HCT116 (cell line): ENCODE measurements at regions not wholly inside any gene's neighbourhood (a gene's known extent, or its start where the extent isn't known, plus 50 kb on each side); places are given as distances from the start of the nearest gene placed in this dataset.

Experiments used
- ATAC-seq: fragments of 200-7000 bp; cut with Tn5 transposase; 2 replicates; pipeline ENCODE4 v1.9.1; 2020; ENCODE audit warnings: mild to moderate bottlenecking, moderate library complexity
- BruUV-seq: library from RNA; stranded (reverse); fragments of 400-500 nt; replicated peaks from 2 replicates; lab custom pipeline; 2021; lab: Mats Ljungman, UMichigan
- CTCF ChIA-PET: fragments of 300-600 bp; sonication (Branson Sonifier 250); formaldehyde crosslinking; loops from one replicate; lab custom pipeline; 2021; ENCODE audit warnings: antibody characterized with exemption; lab: Charles Lee
- POLR2A ChIA-PET: fragments of 300-600, 350-600 bp; sonication (Branson Sonifier 250); formaldehyde crosslinking; loops from one replicate; lab custom pipeline; 2021; ENCODE audit warnings: antibody characterized with exemption; lab: Charles Lee
- RAD21 ChIA-PET, 2 experiments: fragments of 300-600 bp; sonication (Branson Sonifier 250); formaldehyde crosslinking; loops; one replicate each; lab custom pipeline; 2023; ENCODE audit warnings: low total read pairs in 2 of 2; ENCODE audit not compliant: uncharacterized antibody in 2 of 2, unreplicated experiment in 2 of 2, low non-redundant PET in 1 of 2; lab: Charles Lee
- DNase-seq: peaks from one replicate; pipeline ENCODE4 v3.0.0-alpha.2; 2010; ENCODE audit warnings: low read depth, low spot score
- H2AFZ ChIP-seq: fragments of 200-600 bp; shearing (Covaris generic), sonication (generic); 2 replicates; pipeline ENCODE4 v1.6.1; 2017; ENCODE audit warnings: low read depth, mixed run types, mixed read lengths, antibody characterized with exemption, low read length; ENCODE audit not compliant: poor library complexity, severe bottlenecking
- H3K27ac ChIP-seq: 2 replicates; pipeline ENCODE4 v1.5.1; 2012; ENCODE audit warnings: low read depth, low read length
- H3K27me3 ChIP-seq: fragments of 200-600 bp; sonication (generic); 2 replicates; pipeline ENCODE4 v1.6.1; 2016; ENCODE audit warnings: mixed run types, low read length, mixed read lengths; ENCODE audit not compliant: insufficient read depth
- H3K36me3 ChIP-seq, 2 experiments: fragments of 200-500 bp in 1 of 2; fragments of 200-600 bp in 1 of 2; sonication (Bioruptor generic) in 1 of 2; sonication (generic) in 1 of 2; 2 replicates each; pipeline versions ENCODE4 v1.5.1 to v1.6.1; 2014 to 2016; ENCODE audit warnings: low read length in 2 of 2, inconsistent platforms in 1 of 2, mixed read lengths in 1 of 2, mixed run types in 1 of 2; ENCODE audit not compliant: insufficient read depth in 2 of 2, control insufficient read depth in 1 of 2
- H3K4me1 ChIP-seq, 2 experiments: fragments of 200-600 bp in 1 of 2; sonication (generic) in 1 of 2; 2 replicates each; pipeline versions ENCODE4 v1.5.1 to v1.6.1; 2012 to 2017; ENCODE audit warnings: low read length in 2 of 2, inconsistent platforms in 1 of 2, mild to moderate bottlenecking in 1 of 2, mixed read lengths in 1 of 2, mixed run types in 1 of 2, moderate library complexity in 1 of 2; ENCODE audit not compliant: insufficient read depth in 2 of 2, control insufficient read depth in 1 of 2
- H3K4me2 ChIP-seq: fragments of 200-600 bp; sonication (generic); 2 replicates; pipeline ENCODE4 v1.6.1; 2017; ENCODE audit warnings: mixed run types, low read length, mixed read lengths
- H3K4me3 ChIP-seq, 2 experiments: fragments of 200-600 bp in 1 of 2; sonication (generic) in 1 of 2; replicated peaks in 1 of 2; 2 replicates each; pipeline ENCODE4 v1.5.1; 2011 to 2016; ENCODE audit warnings: low read length in 2 of 2, control low read depth in 1 of 2, low read depth in 1 of 2, mild to moderate bottlenecking in 1 of 2, mixed read lengths in 1 of 2, mixed run types in 1 of 2
- H3K79me2 ChIP-seq: fragments of 200-600 bp; sonication (generic); 2 replicates; pipeline ENCODE4 v1.6.1; 2017; ENCODE audit warnings: mild to moderate bottlenecking, mixed run types, low read length, moderate library complexity, mixed read lengths; ENCODE audit not compliant: insufficient read depth
- H3K9ac ChIP-seq: fragments of 200-600 bp; sonication (generic); 2 replicates; pipeline ENCODE4 v1.6.1; 2016; ENCODE audit warnings: low read length, mixed read lengths
- H3K9me2 ChIP-seq: fragments of 200-600 bp; sonication (generic), shearing (Covaris generic); 2 replicates; pipeline ENCODE4 v1.6.1; 2017; ENCODE audit warnings: mixed run types, mild to moderate bottlenecking, moderate library complexity; ENCODE audit not compliant: insufficient read depth
- H3K9me3 ChIP-seq, 2 experiments: fragments of 200-500 bp in 1 of 2; fragments of 200-600 bp in 1 of 2; sonication (Bioruptor generic) in 1 of 2; sonication (generic) in 1 of 2; 2 replicates each; pipeline ENCODE4 v1.6.1; 2014 to 2017; ENCODE audit warnings: low read length in 2 of 2, mixed read lengths in 2 of 2, inconsistent platforms in 1 of 2, low read depth in 1 of 2, mild to moderate bottlenecking in 1 of 2, mixed run types in 1 of 2, moderate library complexity in 1 of 2; ENCODE audit not compliant: control insufficient read depth in 1 of 2, insufficient read depth in 1 of 2
- H4K20me1 ChIP-seq: fragments of 200-600 bp; sonication (generic), shearing (Covaris generic); 2 replicates; pipeline ENCODE4 v1.6.1; 2017; ENCODE audit warnings: mixed run types, mild to moderate bottlenecking, moderate library complexity; ENCODE audit not compliant: insufficient read depth
- CBX3 ChIP-seq: IDR thresholded peaks from 2 replicates; pipeline ENCODE4 v1.6.1; 2012; ENCODE audit warnings: low read depth
- ELF1 ChIP-seq: IDR thresholded peaks from 2 replicates; pipeline ENCODE4 v1.6.1; 2012; ENCODE audit warnings: low read depth, borderline replicate concordance
- EZH2 ChIP-seq: fragments of 200-600 bp; sonication (generic); IDR thresholded peaks from 2 replicates; pipeline ENCODE4 v1.6.1; 2017; ENCODE audit warnings: antibody characterized with exemption, mixed run types
- EZH2phosphoT487 ChIP-seq: fragments of 200-600 bp; IDR thresholded peaks from 2 replicates; pipeline ENCODE4 v1.6.1; 2018; ENCODE audit warnings: antibody characterized with exemption, borderline replicate concordance
- JUND ChIP-seq: IDR thresholded peaks from 2 replicates; pipeline ENCODE4 v1.6.1; 2012
- POLR2A ChIP-seq: IDR thresholded peaks from 2 replicates; pipeline ENCODE4 v1.7.0; 2011; ENCODE audit warnings: borderline replicate concordance; ENCODE audit not compliant: insufficient read depth, insufficient read length; ENCODE audit errors: extremely low read depth
- POLR2AphosphoS5 ChIP-seq: IDR thresholded peaks from 2 replicates; pipeline ENCODE4 v1.6.1; 2011; ENCODE audit warnings: mild to moderate bottlenecking, low read depth, low read length, moderate library complexity
- SIN3A ChIP-seq: IDR thresholded peaks from 2 replicates; pipeline ENCODE4 v1.6.1; 2012; ENCODE audit warnings: low read depth
- SP1 ChIP-seq: IDR thresholded peaks from 2 replicates; pipeline ENCODE4 v1.6.1; 2012; ENCODE audit warnings: low read depth
- ZFX ChIP-seq: fragments of 450-650 bp; IDR thresholded peaks from 2 replicates; pipeline ENCODE4 v1.6.1; 2017
- intact Hi-C: fragments of 100-400 bp; cut with micrococcal nuclease; formaldehyde crosslinking; loops from 2 replicates; pipeline ENCODE4 v1.10.0; 2022
- TF ChIP-seq, protein P1 (sequence below): IDR thresholded peaks from 2 replicates; pipeline ENCODE4 v1.6.1; 2012; ENCODE audit warnings: low read depth
- TF ChIP-seq, protein P2 (sequence below): IDR thresholded peaks from 2 replicates; pipeline ENCODE4 v1.6.1; 2012

DNA sequence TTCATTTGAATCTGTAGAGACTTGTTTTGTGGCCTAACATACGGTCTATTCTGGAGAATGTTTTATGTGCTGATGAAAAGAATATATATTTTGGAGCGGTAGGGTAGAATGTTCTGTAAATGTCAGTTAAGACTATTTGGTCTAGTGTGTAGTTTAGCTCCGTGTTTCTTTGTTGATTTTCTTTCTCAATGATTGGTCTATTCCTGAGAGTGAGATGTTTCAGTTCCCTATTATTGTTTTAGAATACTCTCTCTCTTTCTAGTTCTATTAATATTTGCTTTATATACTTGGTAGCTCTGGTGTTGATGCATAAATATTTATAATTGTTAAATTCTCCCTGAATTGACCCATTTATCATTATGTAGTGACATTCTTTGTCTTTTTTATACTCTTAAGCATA, 236.5 kb downstream of the GLUD2 start:
- H2AFZ ChIP-seq = no peak overlapping the region
- POLR2A ChIA-PET = no interaction called here
- no peak for TF ChIP-seq SIN3A
- TF ChIP-seq ELF1 = no peak
- no peak for TF ChIP-seq ZFX
- TF ChIP-seq, protein P1, sequence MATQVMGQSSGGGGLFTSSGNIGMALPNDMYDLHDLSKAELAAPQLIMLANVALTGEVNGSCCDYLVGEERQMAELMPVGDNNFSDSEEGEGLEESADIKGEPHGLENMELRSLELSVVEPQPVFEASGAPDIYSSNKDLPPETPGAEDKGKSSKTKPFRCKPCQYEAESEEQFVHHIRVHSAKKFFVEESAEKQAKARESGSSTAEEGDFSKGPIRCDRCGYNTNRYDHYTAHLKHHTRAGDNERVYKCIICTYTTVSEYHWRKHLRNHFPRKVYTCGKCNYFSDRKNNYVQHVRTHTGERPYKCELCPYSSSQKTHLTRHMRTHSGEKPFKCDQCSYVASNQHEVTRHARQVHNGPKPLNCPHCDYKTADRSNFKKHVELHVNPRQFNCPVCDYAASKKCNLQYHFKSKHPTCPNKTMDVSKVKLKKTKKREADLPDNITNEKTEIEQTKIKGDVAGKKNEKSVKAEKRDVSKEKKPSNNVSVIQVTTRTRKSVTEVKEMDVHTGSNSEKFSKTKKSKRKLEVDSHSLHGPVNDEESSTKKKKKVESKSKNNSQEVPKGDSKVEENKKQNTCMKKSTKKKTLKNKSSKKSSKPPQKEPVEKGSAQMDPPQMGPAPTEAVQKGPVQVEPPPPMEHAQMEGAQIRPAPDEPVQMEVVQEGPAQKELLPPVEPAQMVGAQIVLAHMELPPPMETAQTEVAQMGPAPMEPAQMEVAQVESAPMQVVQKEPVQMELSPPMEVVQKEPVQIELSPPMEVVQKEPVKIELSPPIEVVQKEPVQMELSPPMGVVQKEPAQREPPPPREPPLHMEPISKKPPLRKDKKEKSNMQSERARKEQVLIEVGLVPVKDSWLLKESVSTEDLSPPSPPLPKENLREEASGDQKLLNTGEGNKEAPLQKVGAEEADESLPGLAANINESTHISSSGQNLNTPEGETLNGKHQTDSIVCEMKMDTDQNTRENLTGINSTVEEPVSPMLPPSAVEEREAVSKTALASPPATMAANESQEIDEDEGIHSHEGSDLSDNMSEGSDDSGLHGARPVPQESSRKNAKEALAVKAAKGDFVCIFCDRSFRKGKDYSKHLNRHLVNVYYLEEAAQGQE = no peak
- TF ChIP-seq, protein P2, sequence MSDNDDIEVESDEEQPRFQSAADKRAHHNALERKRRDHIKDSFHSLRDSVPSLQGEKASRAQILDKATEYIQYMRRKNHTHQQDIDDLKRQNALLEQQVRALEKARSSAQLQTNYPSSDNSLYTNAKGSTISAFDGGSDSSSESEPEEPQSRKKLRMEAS = no peak
- TF ChIP-seq EZH2phosphoT487 = no peak
- TF ChIP-seq SP1 = no peak
- no peak for TF ChIP-seq JUND
- no peak for TF ChIP-seq EZH2
- no peak for TF ChIP-seq POLR2AphosphoS5
- no peak for TF ChIP-seq CBX3
- no peak for TF ChIP-seq POLR2A
- no peak overlapping the region for H3K9ac ChIP-seq
- no peak overlapping the region for H3K27ac ChIP-seq
- no TSS peak for BruUV-seq
- no peaks in the 10 kb centered on the region for H3K4me1 ChIP-seq
- H3K79me2 ChIP-seq = no peaks in the 10 kb centered on the region
- no peaks in the 10 kb centered on the region for H3K9me2 ChIP-seq
- CTCF ChIA-PET = no interaction called here
- no peak overlapping the region for H3K4me3 ChIP-seq
- no peaks in the 10 kb centered on the region for H3K36me3 ChIP-seq
- intact Hi-C loops = no loop called here
- no peaks in the 10 kb centered on the region for H3K27me3 ChIP-seq
- RAD21 ChIA-PET = no interaction called here
- no peaks in the 10 kb centered on the region for H3K9me3 ChIP-seq
- no peak for ATAC-seq
- H4K20me1 ChIP-seq = no peaks in the 10 kb centered on the region; the same call in 1 of the 2 replicates
- DNase-seq = no peak
- no peak overlapping the region for H3K4me2 ChIP-seq
